ENCODE measurements at regions not wholly inside any gene's neighbourhood (a gene's known extent, or its start where the extent isn't known, plus 50 kb on each side); places are given as distances from the start of the nearest gene placed in this dataset.

DNA sequence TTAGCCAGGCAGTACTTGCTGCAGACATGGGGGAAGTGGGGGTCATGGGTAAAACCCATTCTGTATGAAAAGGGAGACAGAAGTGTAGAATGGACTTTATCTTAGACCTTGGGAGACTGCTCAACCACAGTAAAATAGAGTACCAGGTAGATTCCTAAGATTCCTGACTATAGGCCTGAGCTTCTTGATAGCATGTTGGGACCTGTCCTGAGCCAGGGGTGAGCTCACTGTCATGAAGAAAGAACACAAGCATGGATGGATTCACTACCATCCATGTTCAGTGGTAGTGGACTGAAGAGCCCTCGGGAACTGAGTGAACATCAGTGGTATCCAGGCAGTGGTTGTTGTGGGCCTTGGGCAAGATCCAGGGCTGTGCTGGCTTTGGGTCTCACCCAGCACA lies 1003.8 kb downstream of the TMTC2 start:
- TF ChIP-seq, protein P1, sequence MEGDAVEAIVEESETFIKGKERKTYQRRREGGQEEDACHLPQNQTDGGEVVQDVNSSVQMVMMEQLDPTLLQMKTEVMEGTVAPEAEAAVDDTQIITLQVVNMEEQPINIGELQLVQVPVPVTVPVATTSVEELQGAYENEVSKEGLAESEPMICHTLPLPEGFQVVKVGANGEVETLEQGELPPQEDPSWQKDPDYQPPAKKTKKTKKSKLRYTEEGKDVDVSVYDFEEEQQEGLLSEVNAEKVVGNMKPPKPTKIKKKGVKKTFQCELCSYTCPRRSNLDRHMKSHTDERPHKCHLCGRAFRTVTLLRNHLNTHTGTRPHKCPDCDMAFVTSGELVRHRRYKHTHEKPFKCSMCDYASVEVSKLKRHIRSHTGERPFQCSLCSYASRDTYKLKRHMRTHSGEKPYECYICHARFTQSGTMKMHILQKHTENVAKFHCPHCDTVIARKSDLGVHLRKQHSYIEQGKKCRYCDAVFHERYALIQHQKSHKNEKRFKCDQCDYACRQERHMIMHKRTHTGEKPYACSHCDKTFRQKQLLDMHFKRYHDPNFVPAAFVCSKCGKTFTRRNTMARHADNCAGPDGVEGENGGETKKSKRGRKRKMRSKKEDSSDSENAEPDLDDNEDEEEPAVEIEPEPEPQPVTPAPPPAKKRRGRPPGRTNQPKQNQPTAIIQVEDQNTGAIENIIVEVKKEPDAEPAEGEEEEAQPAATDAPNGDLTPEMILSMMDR (IDR thresholded peaks at IDR 0.05; ENCODE audit: low read length), result no peak
- no peak for TF ChIP-seq EZH2 (IDR thresholded peaks at IDR 0.05; ENCODE audit: borderline replicate concordance, low read length)
